Fibroblast of lung (primary cell): ENCODE measurements at regions not wholly inside any gene's neighbourhood (a gene's known extent, or its start where the extent isn't known, plus 50 kb on each side); places are given as distances from the start of the nearest gene placed in this dataset.

Experiments used
- CTCF ChIP-seq, 2 donors: IDR thresholded peaks in 1 of 2; conservative IDR thresholded peaks in 1 of 2; 1 replicate in 1 of 2; 2 replicates in 1 of 2; pipeline ENCODE4 v1.5.1; 2011 to 2012; ENCODE audit warnings: low read length in 2 of 2, control low read depth in 1 of 2, inconsistent platforms in 1 of 2, low read depth in 1 of 2, mild to moderate bottlenecking in 1 of 2
- EZH2 ChIP-seq: IDR thresholded peaks from 2 replicates; pipeline ENCODE4 v1.5.1; 2012; ENCODE audit warnings: low read length, control low read depth, mild to moderate bottlenecking; ENCODE audit errors: missing control alignments

DNA sequence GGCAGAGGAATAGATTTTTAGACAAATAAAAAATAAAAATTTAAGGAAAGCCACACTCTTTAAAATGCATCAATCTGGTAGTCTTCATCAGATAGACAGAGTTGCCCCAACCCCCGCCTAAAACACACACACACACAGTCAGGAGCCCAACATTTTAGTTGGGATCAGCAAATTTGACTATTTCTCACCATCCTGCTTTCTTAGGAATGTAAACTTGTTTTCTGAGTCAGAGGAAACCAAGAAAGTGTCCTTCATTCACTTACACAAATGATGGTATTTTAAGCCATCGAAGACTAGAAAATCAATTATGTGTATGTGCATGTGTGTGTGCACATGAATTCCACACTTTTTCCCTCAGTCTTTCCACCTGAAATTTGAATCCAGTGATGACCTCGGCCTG is 1657.5 kb downstream of the SLITRK1 start:
- no peak for TF ChIP-seq CTCF (conservative IDR thresholded peaks at IDR 0.05 in 1 of 2, IDR thresholded peaks at IDR 0.05 in 1 of 2; ENCODE audit: low read depth in 1 of 2, low read length in 2 of 2)
- TF ChIP-seq EZH2: no peak
